ENCODE measurements at regions not wholly inside any gene's neighbourhood (a gene's known extent, or its start where the extent isn't known, plus 50 kb on each side); places are given as distances from the start of the nearest gene placed in this dataset.

DNA sequence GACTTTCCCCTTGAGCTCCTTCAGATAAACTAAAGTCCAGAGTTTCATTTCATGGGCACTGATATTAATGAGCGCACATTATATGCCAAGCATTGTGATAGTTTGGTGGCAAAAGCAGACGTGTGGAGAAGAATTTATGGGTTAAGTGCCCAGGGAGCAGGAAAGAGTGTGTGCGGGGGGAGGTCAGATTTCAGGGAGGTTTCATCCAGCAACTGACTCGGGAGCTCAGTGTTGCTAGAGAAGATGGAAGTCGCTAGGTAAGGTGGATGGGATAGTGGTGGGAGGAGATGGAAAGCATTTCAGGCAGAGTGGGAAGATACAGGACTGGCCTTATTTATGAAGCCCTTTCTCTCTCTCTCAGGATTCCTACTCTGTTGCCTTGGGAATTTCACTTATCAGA is 223.0 kb downstream of the SNX10 start:
- Histone ChIP-seq H3K56ac (replicated peaks; ENCODE audit: insufficient read length, low read depth, low read length) (no peak overlapping the region), H4K91ac (replicated peaks; ENCODE audit: insufficient read length, low read length) (no peak overlapping the region), H3K9ac (replicated peaks in 1 of 4; ENCODE audit: extremely low read depth in 1 of 4, low read depth in 3 of 4, low read length in 3 of 4) (no peak overlapping the region), H2BK15ac (ENCODE audit: low read length) (no peak overlapping the region), H3K79me1 (ENCODE audit: low read depth, low read length) (no peaks in the 10 kb centered on the region), H3K27ac (ENCODE audit: low read depth, low read length) (no peak overlapping the region), H3K9me3 (ENCODE audit: insufficient read depth in 2 of 2, low read depth in 1 of 2, low read length in 1 of 2) (no peaks in the 10 kb centered on the region), H3K4ac (replicated peaks; ENCODE audit: insufficient read length, low read depth, low read length) (no peak overlapping the region), H3K27me3 (replicated peaks in 1 of 4; ENCODE audit: control insufficient read depth in 3 of 4, extremely low read depth in 1 of 4, insufficient read depth in 3 of 4, low read length in 3 of 4) (no peaks in the 10 kb centered on the region; a peak in 1 of 7 replicates), H2AFZ (ENCODE audit: low read length) (0 out of 2 replicates have a peak overlapping the region, but pooled peaks have one; percentile 41), H4K8ac (ENCODE audit: extremely low read depth, insufficient read depth, low read length) (no peak overlapping the region), H3K36me3 (ENCODE audit: control insufficient read depth in 2 of 4, insufficient read depth in 4 of 4, low read length in 3 of 4) (no peaks in the 10 kb centered on the region), H3K79me2 (ENCODE audit: control insufficient read depth in 1 of 2, insufficient read depth in 2 of 2, low read length in 2 of 2) (no peaks in the 10 kb centered on the region), H2BK12ac (ENCODE audit: low read depth, low read length) (no peak overlapping the region), H3K23ac (ENCODE audit: insufficient read length) (no peak overlapping the region), H2BK5ac (ENCODE audit: low read depth, low read length) (no peak overlapping the region), H3K4me3 (ENCODE audit: extremely low read depth in 1 of 4, insufficient read depth in 2 of 4, low read depth in 3 of 4, low read length in 4 of 4) (no peak overlapping the region), H2AK5ac (ENCODE audit: low read depth, low read length) (no peak overlapping the region), H3K4me2 (ENCODE audit: insufficient read depth in 1 of 2, low read depth in 2 of 2, low read length in 2 of 2) (no peak overlapping the region), H4K5ac (ENCODE audit: insufficient read length, low read depth, low read length) (no peak overlapping the region), H3K4me1 (replicated peaks in 1 of 4; ENCODE audit: control insufficient read depth in 3 of 4, insufficient read depth in 4 of 4, low read length in 3 of 4) (no peaks in the 10 kb centered on the region; a peak in 1 of 7 replicates), H4K20me1 (replicated peaks in 1 of 2; ENCODE audit: control insufficient read depth in 1 of 2, insufficient read depth in 2 of 2, low read length in 2 of 2) (no peaks in the 10 kb centered on the region), H3K14ac (ENCODE audit: insufficient read length) (no peak overlapping the region), H2BK20ac (ENCODE audit: low read length) (no peak overlapping the region), H3K23me2 (ENCODE audit: low read depth, low read length) (no peaks in the 10 kb centered on the region), H3K18ac (ENCODE audit: extremely low read depth, low read length) (no peak overlapping the region), H2BK120ac (replicated peaks; ENCODE audit: low read depth, low read length) (no peak overlapping the region)
- WGBS, 2 experiments (ENCODE audit: extremely low coverage in 1 of 2, insufficient coverage in 1 of 2, insufficient read length in 1 of 2, insufficient replicate concordance in 2 of 2, low coverage in 1 of 2, low lambda C conversion rate in 2 of 2, missing lambda C conversion rate in 1 of 2), result 83% methylated on average over 5 of the region's 5 CpGs; no CpG with 5 or more reads in 1 of the 2 experiments
- CTCF ChIA-PET (ENCODE audit: partially characterized antibody), result no interaction called here
- POLR2A ChIA-PET (ENCODE audit: partially characterized antibody), result no interaction called here
- no peak for DNase-seq (ENCODE audit: low read depth in 1 of 2, low spot score in 2 of 2)
- no peak for FAIRE-seq
- TF ChIP-seq, protein P1, sequence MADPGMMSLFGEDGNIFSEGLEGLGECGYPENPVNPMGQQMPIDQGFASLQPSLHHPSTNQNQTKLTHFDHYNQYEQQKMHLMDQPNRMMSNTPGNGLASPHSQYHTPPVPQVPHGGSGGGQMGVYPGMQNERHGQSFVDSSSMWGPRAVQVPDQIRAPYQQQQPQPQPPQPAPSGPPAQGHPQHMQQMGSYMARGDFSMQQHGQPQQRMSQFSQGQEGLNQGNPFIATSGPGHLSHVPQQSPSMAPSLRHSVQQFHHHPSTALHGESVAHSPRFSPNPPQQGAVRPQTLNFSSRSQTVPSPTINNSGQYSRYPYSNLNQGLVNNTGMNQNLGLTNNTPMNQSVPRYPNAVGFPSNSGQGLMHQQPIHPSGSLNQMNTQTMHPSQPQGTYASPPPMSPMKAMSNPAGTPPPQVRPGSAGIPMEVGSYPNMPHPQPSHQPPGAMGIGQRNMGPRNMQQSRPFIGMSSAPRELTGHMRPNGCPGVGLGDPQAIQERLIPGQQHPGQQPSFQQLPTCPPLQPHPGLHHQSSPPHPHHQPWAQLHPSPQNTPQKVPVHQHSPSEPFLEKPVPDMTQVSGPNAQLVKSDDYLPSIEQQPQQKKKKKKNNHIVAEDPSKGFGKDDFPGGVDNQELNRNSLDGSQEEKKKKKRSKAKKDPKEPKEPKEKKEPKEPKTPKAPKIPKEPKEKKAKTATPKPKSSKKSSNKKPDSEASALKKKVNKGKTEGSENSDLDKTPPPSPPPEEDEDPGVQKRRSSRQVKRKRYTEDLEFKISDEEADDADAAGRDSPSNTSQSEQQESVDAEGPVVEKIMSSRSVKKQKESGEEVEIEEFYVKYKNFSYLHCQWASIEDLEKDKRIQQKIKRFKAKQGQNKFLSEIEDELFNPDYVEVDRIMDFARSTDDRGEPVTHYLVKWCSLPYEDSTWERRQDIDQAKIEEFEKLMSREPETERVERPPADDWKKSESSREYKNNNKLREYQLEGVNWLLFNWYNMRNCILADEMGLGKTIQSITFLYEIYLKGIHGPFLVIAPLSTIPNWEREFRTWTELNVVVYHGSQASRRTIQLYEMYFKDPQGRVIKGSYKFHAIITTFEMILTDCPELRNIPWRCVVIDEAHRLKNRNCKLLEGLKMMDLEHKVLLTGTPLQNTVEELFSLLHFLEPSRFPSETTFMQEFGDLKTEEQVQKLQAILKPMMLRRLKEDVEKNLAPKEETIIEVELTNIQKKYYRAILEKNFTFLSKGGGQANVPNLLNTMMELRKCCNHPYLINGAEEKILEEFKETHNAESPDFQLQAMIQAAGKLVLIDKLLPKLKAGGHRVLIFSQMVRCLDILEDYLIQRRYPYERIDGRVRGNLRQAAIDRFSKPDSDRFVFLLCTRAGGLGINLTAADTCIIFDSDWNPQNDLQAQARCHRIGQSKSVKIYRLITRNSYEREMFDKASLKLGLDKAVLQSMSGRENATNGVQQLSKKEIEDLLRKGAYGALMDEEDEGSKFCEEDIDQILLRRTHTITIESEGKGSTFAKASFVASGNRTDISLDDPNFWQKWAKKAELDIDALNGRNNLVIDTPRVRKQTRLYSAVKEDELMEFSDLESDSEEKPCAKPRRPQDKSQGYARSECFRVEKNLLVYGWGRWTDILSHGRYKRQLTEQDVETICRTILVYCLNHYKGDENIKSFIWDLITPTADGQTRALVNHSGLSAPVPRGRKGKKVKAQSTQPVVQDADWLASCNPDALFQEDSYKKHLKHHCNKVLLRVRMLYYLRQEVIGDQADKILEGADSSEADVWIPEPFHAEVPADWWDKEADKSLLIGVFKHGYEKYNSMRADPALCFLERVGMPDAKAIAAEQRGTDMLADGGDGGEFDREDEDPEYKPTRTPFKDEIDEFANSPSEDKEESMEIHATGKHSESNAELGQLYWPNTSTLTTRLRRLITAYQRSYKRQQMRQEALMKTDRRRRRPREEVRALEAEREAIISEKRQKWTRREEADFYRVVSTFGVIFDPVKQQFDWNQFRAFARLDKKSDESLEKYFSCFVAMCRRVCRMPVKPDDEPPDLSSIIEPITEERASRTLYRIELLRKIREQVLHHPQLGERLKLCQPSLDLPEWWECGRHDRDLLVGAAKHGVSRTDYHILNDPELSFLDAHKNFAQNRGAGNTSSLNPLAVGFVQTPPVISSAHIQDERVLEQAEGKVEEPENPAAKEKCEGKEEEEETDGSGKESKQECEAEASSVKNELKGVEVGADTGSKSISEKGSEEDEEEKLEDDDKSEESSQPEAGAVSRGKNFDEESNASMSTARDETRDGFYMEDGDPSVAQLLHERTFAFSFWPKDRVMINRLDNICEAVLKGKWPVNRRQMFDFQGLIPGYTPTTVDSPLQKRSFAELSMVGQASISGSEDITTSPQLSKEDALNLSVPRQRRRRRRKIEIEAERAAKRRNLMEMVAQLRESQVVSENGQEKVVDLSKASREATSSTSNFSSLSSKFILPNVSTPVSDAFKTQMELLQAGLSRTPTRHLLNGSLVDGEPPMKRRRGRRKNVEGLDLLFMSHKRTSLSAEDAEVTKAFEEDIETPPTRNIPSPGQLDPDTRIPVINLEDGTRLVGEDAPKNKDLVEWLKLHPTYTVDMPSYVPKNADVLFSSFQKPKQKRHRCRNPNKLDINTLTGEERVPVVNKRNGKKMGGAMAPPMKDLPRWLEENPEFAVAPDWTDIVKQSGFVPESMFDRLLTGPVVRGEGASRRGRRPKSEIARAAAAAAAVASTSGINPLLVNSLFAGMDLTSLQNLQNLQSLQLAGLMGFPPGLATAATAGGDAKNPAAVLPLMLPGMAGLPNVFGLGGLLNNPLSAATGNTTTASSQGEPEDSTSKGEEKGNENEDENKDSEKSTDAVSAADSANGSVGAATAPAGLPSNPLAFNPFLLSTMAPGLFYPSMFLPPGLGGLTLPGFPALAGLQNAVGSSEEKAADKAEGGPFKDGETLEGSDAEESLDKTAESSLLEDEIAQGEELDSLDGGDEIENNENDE (IDR thresholded peaks at IDR 0.05; ENCODE audit: insufficient replicate concordance, low read length), result no peak
